Stimulated activated CD8-positive, alpha-beta memory T cell treated with anti-CD3 and anti-CD28 coated beads, Interleukin-4, amount 100 ng/mL, for 4 hours (primary cell): ENCODE measurements at regions not wholly inside any gene's neighbourhood (a gene's known extent, or its start where the extent isn't known, plus 50 kb on each side); places are given as distances from the start of the nearest gene placed in this dataset.
"Not testable (repeated sequence)": the region's sequence is repeated elsewhere in the genome, so short reads cannot be mapped to it uniquely, and the experiment has no call there.

Experiments
- DNase-seq, 2 donors: peaks; one replicate each; pipeline ENCODE4 v3.0.0-alpha.2; 2020; ENCODE audit warnings: low read depth in 2 of 2, low spot score in 1 of 2

- DNase-seq: not testable (repeated sequence)
Measured at GRCh38 chr7:150192541-150192940, 130.6 kb upstream of the LRRC61 start.

- not testable (repeated sequence) for DNase-seq
Measured at GRCh38 chr7:150193866-150194265, 129.3 kb upstream of the LRRC61 start.
